Effector CD4-positive, alpha-beta T cell (primary cell): ENCODE measurements at regions not wholly inside any gene's neighbourhood (a gene's known extent, or its start where the extent isn't known, plus 50 kb on each side); places are given as distances from the start of the nearest gene placed in this dataset.

Experiments
- DNase-seq: peaks from one replicate; pipeline ENCODE4 v3.0.0-alpha.2; 2020

GRCh38 chr5:39494534-39494933 is 69.8 kb upstream of the DAB2 start:
- no peak for DNase-seq

DNA sequence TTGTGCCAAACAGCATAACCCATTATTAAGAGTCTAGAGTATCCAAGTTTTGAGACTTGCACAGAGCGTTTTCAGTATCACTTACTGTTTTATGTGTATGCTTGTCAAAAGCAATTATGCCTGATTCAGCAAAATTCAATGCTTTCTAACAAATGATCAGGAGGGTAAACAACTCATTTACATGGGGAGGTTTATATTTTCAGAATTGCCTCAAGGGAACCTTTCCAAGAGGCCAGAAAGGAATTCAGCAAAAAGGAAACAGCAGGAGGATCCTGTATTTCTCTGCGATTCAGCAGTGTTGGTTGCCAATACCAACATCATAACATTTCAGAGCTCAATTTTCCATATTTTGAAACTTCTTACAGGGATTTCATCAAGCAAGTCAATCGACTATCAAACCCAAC is 69.3 kb upstream of the DAB2 start:
- no peak for DNase-seq

- no peak for DNase-seq
Observed at GRCh38 chr5:39491210-39491609, 66.4 kb upstream of the DAB2 start.

DNA sequence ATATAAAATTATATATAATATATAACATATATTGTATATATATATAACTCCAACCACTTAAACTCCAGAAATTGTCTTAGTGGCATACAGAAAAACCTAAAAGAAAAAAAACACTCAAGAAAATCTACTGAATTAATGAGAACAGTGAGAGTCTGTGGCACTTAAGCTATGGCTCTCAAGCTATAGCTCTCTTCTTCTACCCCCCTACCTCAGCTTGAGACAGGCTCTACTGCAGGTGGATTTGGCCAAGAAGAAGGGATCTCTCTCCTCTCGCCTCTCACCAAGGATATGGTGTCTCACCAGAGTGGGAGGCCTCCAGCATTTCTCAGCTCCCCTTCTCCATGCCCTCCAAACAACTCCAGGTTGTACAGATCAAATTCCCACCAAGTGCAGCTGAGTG is 64.5 kb upstream of the DAB2 start:
- DNase-seq = no peak

DNA sequence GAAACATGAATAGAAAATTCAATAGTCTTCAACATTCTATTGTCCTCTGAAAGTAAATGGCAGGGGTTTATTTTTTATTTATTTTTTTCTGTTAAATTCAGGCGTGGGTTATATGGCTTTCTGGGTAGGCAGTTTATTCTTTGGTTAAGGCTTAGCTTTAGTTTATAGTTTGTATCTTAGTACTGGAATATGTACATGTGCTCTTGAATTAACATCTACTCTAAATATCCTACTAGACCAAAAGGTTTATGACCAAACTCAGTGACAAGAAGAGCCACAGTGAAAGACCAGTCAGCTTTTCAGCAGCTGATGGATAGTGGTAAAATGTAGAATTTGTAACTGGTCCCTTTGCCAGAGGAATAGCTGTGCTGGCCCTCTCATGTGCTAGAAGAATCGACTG is 62.0 kb upstream of the DAB2 start:
- no peak for DNase-seq

DNA sequence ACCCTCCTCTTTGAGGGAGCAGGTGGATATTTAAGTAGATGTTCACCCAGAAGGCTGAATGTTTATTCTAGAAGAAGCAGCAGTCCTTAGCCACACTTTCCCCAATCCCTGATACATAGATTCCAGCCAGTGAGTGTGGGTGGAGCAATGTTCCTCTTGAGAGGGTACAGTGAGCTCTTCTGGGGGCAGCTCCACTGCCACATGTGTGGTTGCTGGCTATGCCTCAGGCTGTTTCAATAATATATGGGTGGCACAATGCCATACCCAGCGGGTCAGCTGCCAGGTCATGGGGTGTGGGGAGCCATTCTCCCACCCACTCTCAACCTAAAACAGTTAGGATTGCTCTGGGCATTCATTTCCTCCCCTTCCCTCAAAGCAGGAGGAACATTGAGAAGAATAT is 61.6 kb upstream of the DAB2 start:
- no peak for DNase-seq

- no peak for DNase-seq
Observed at GRCh38 chr5:39485079-39485478, 60.3 kb upstream of the DAB2 start.

- DNase-seq = no peak
Observed at GRCh38 chr5:39484673-39485072, 59.9 kb upstream of the DAB2 start.

DNA sequence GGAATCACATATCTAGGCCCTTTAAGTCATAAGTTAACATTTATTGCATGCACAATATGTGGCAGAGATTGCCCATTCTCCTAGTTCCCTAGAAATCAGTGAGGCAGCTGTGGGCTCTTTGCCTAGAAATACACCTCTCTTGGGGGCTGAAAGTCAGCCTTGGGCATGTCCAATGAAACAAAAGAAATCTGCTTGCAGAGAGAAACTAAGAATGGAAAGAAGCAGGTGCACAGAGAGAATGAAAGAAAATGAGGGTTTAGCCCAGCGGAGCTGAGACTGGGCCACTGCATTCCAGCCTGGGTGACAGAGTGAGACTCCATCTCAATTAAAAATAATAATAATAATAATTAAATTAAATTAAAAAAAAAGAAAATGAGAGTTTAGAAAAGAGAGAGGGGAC is 57.3 kb upstream of the DAB2 start:
- DNase-seq = no peak

DNA sequence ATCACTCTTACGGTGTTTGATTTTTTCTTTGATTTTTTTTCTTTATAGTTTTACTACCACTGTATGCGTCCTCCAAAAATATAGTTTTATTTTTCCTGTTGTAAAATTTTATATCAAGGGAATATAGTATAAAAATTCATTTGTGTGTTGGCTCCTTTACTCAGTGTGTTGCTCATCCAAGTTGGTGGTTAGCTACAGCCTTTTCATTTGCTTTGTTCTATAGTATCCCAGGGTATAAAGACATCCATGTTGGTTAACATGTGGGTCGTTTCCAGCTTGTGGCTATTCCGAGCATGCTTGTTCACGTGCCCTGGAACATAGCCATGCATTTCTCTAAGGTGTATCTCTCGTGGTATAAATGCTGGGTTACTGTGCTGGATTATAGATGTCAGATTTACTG is 54.8 kb upstream of the DAB2 start:
- DNase-seq = no peak

DNA sequence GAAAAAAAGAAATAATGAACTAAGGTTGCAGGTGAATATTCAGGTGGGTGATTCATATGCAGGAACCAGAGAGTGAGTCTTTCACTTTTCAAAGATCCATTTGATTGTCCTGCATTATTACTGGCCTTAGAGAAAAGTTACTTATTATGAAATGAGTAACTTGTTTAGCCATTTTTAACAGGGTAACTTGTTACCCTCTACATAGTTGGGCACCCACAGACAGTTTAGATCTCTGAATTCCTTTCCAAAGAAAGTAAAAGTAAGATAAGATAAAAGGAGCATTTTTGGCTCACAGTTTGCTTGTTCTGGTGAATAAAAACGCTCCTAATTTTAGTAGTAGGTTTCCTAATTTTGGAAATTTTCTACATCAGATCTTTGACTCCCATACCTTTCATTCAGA is 54.1 kb upstream of the DAB2 start:
- DNase-seq = no peak

- DNase-seq = no peak
Observed at GRCh38 chr5:39476843-39477220, 52.1 kb upstream of the DAB2 start.

DNA sequence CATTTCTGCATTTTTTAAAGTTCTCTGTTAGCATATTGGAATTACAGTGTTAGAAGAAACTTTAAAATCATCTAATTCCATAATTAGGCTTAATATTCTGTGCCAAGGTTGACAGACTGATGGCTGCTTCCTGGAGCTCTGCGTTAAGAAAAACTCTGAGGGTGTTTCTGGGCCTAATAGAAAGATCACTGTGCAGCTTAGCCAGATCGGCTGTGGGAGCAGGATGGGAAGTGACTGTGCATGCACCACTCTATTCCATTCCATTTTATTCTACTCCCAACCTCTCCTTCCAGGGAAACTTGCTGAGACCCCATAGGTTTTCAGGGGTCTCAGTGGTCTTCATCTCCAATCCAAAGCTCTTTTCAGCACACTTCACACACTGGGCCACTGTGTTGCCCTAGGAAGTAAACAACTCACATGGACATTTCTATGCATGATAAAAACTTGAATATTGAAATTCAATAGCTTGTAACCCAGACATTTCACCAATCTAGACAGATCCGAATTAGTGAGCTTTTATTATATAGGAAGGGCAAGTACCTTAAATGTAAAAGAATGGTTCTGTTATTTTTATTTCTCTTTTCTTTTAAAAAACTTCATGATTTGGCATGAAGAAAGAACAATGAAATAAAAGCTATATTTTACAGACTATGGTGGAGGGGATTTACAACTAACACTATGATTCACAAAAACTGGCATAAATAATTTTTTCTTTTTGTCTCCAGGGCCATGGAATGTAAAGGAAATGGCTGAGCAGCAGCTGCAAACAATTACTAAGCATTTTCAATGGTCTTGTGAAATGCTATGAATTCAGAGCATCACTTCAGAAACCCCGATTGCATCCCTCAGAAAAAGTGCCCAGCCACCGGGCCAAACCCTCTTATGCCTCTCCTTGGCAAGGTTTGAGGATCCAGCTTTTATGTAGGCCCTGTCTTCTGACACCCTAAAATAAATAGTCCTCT is 51.4 kb upstream of the DAB2 start:
- DNase-seq = no peak

- DNase-seq = no peak
Observed at GRCh38 chr5:39475159-39475571, 50.4 kb upstream of the DAB2 start.
